ENCODE measurements at regions not wholly inside any gene's neighbourhood (a gene's known extent, or its start where the extent isn't known, plus 50 kb on each side); places are given as distances from the start of the nearest gene placed in this dataset.

- DNase-seq (ENCODE audit: low read depth), result no peak
- H3K4me3 ChIP-seq (ENCODE audit: low read depth, low read length), result no peak overlapping the region
- no peak for TF ChIP-seq CTCF (IDR thresholded peaks at IDR 0.05; ENCODE audit: insufficient read depth, low read depth, low read length)
These were observed 89.1 kb upstream of the TSPAN5 start for GRCh38 chr4:98747393-98748091.

GRCh38 chr4:98746936-98747335 is 88.5 kb upstream of the TSPAN5 start:
- H3K4me3 ChIP-seq (ENCODE audit: low read depth, low read length), result no peak overlapping the region
- no peak for DNase-seq (ENCODE audit: low read depth)
- TF ChIP-seq CTCF (IDR thresholded peaks at IDR 0.05; ENCODE audit: insufficient read depth, low read depth, low read length), result no peak

GRCh38 chr4:98746530-98746929 is 88.1 kb upstream of the TSPAN5 start:
- TF ChIP-seq CTCF (IDR thresholded peaks at IDR 0.05; ENCODE audit: insufficient read depth, low read depth, low read length), result no peak
- H3K4me3 ChIP-seq (ENCODE audit: low read depth, low read length), result no peak overlapping the region
- DNase-seq (ENCODE audit: low read depth), result no peak

- TF ChIP-seq CTCF (IDR thresholded peaks at IDR 0.05; ENCODE audit: insufficient read depth, low read depth, low read length), result peak; percentile 63
- H3K4me3 ChIP-seq (ENCODE audit: low read depth, low read length), result no peak overlapping the region
- peak; percentile 67 for DNase-seq (ENCODE audit: low read depth)
These were observed 87.0 kb upstream of the TSPAN5 start for GRCh38 chr4:98745366-98745765.

GRCh38 chr4:98744372-98745150 is 86.2 kb upstream of the TSPAN5 start:
- no peak for TF ChIP-seq CTCF (IDR thresholded peaks at IDR 0.05; ENCODE audit: insufficient read depth, low read depth, low read length)
- no peak overlapping the region for H3K4me3 ChIP-seq (ENCODE audit: low read depth, low read length)
- DNase-seq (ENCODE audit: low read depth), result no peak

GRCh38 chr4:98741952-98742351 is 83.5 kb upstream of the TSPAN5 start:
- no peak for TF ChIP-seq CTCF (IDR thresholded peaks at IDR 0.05; ENCODE audit: insufficient read depth, low read depth, low read length)
- no peak for DNase-seq (ENCODE audit: low read depth)
- no peak overlapping the region for H3K4me3 ChIP-seq (ENCODE audit: low read depth, low read length)

All from fibroblast of villous mesenchyme (primary cell).